Mammary epithelial cell (primary cell): ENCODE measurements at regions not wholly inside any gene's neighbourhood (a gene's known extent, or its start where the extent isn't known, plus 50 kb on each side); places are given as distances from the start of the nearest gene placed in this dataset.

Source experiments
- EZH2 ChIP-seq: IDR thresholded peaks from 2 replicates; pipeline ENCODE4 v1.6.1; 2012; ENCODE audit warnings: low read length, inconsistent platforms, borderline replicate concordance
- TF ChIP-seq, protein P1 (sequence below), 2 donors: IDR thresholded peaks in 1 of 2; conservative IDR thresholded peaks in 1 of 2; 2 replicates each; pipeline ENCODE4 v1.5.1; 2011 to 2012; ENCODE audit warnings: inconsistent platforms in 2 of 2, low read length in 2 of 2, mild to moderate bottlenecking in 2 of 2, control low read depth in 1 of 2, low read depth in 1 of 2; ENCODE audit not compliant: insufficient read depth in 1 of 2; ENCODE audit errors: extremely low read depth in 1 of 2

DNA sequence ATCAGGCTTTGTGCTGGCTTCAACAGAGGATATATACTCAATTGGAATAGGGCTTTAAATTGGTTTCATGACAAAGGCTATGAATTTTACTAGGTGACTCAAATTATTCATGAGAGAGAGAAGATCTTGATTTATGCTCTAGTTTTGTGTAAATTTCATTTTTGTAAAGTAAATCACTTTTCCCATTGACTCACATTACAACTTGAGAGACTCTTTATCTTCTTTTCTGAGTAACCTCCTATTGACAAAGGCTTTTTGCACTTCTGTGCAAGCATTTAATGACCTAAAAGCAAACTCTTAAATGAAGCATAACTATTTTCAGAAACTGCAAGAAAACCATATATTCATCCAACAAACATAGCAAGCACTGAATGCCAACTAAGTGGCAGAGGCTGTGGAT is 98.5 kb upstream of the RHOBTB1 start:
- TF ChIP-seq, protein P1, sequence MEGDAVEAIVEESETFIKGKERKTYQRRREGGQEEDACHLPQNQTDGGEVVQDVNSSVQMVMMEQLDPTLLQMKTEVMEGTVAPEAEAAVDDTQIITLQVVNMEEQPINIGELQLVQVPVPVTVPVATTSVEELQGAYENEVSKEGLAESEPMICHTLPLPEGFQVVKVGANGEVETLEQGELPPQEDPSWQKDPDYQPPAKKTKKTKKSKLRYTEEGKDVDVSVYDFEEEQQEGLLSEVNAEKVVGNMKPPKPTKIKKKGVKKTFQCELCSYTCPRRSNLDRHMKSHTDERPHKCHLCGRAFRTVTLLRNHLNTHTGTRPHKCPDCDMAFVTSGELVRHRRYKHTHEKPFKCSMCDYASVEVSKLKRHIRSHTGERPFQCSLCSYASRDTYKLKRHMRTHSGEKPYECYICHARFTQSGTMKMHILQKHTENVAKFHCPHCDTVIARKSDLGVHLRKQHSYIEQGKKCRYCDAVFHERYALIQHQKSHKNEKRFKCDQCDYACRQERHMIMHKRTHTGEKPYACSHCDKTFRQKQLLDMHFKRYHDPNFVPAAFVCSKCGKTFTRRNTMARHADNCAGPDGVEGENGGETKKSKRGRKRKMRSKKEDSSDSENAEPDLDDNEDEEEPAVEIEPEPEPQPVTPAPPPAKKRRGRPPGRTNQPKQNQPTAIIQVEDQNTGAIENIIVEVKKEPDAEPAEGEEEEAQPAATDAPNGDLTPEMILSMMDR (conservative IDR thresholded peaks at IDR 0.05 in 1 of 2, IDR thresholded peaks at IDR 0.05 in 1 of 2; ENCODE audit: extremely low read depth in 1 of 2, insufficient read depth in 1 of 2, low read depth in 1 of 2, low read length in 2 of 2): no peak
- TF ChIP-seq EZH2: no peak
